ENCODE measurements at regions not wholly inside any gene's neighbourhood (a gene's known extent, or its start where the extent isn't known, plus 50 kb on each side); places are given as distances from the start of the nearest gene placed in this dataset.

- TF ChIP-seq, protein P1, sequence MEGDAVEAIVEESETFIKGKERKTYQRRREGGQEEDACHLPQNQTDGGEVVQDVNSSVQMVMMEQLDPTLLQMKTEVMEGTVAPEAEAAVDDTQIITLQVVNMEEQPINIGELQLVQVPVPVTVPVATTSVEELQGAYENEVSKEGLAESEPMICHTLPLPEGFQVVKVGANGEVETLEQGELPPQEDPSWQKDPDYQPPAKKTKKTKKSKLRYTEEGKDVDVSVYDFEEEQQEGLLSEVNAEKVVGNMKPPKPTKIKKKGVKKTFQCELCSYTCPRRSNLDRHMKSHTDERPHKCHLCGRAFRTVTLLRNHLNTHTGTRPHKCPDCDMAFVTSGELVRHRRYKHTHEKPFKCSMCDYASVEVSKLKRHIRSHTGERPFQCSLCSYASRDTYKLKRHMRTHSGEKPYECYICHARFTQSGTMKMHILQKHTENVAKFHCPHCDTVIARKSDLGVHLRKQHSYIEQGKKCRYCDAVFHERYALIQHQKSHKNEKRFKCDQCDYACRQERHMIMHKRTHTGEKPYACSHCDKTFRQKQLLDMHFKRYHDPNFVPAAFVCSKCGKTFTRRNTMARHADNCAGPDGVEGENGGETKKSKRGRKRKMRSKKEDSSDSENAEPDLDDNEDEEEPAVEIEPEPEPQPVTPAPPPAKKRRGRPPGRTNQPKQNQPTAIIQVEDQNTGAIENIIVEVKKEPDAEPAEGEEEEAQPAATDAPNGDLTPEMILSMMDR (conservative IDR thresholded peaks at IDR 0.05; ENCODE audit: control insufficient read depth, insufficient read depth, low read depth, low read length), result no peak
- no peak for DNase-seq (ENCODE audit: low read depth)
- H3K4me3 ChIP-seq (ENCODE audit: control insufficient read depth, low read depth, low read length), result no peak overlapping the region
Measured at GRCh38 chr10:132471484-132471883, 66.1 kb upstream of the INPP5A start.

DNA sequence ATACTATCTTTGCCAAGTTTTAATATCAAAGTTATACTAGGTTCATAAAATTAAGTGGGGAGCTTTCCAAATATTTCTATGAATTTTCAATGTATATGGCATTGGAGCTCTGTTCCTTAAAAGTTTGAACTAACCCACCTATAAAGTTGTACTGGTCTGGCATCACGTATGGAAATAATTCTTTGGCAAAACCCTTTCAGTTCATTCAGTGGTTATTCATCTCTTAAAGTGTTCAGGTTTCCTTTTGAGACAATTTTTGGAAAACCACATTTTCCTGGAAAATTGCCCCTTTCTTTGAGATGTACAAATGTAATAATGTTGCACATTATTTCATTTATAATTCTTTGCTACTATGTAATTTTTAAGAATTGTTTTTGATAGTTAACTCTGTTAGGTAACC is 62.5 kb upstream of the INPP5A start:
- TF ChIP-seq, protein P1 (conservative IDR thresholded peaks at IDR 0.05; ENCODE audit: control insufficient read depth, insufficient read depth, low read depth, low read length), result no peak
- DNase-seq (ENCODE audit: low read depth), result no peak
- H3K4me3 ChIP-seq (ENCODE audit: control insufficient read depth, low read depth, low read length), result no peak overlapping the region

- H3K4me3 ChIP-seq (ENCODE audit: control insufficient read depth, low read depth, low read length), result no peak overlapping the region
- no peak for DNase-seq (ENCODE audit: low read depth)
- TF ChIP-seq, protein P1 (conservative IDR thresholded peaks at IDR 0.05; ENCODE audit: control insufficient read depth, insufficient read depth, low read depth, low read length), result no peak
Measured at GRCh38 chr10:132476146-132477065, 61.2 kb upstream of the INPP5A start.

DNA sequence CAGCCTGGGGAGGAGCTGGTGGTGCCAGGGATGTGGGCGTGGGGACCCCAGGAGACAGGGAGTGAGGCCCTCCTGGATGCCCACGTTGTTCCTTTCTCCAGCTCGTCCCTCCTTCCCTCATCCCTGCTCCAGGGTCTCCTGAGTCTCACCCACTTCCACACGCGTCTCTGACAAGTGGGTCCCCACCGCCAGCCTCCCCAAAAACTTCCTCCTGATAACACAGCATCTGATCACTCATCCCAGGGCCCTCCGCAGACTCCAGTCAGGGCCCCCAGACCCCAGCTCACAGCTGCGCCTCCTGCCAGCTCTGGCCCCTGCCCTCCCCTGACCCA is 60.6 kb upstream of the INPP5A start:
- no peak for DNase-seq (ENCODE audit: low read depth)
- TF ChIP-seq, protein P1 (conservative IDR thresholded peaks at IDR 0.05; ENCODE audit: control insufficient read depth, insufficient read depth, low read depth, low read length), result no peak
- H3K4me3 ChIP-seq (ENCODE audit: control insufficient read depth, low read depth, low read length), result no peak overlapping the region

- TF ChIP-seq, protein P1 (conservative IDR thresholded peaks at IDR 0.05; ENCODE audit: control insufficient read depth, insufficient read depth, low read depth, low read length), result no peak
- no peak overlapping the region for H3K4me3 ChIP-seq (ENCODE audit: control insufficient read depth, low read depth, low read length)
- no peak for DNase-seq (ENCODE audit: low read depth)
Measured at GRCh38 chr10:132477398-132478340, 59.9 kb upstream of the INPP5A start.

DNA sequence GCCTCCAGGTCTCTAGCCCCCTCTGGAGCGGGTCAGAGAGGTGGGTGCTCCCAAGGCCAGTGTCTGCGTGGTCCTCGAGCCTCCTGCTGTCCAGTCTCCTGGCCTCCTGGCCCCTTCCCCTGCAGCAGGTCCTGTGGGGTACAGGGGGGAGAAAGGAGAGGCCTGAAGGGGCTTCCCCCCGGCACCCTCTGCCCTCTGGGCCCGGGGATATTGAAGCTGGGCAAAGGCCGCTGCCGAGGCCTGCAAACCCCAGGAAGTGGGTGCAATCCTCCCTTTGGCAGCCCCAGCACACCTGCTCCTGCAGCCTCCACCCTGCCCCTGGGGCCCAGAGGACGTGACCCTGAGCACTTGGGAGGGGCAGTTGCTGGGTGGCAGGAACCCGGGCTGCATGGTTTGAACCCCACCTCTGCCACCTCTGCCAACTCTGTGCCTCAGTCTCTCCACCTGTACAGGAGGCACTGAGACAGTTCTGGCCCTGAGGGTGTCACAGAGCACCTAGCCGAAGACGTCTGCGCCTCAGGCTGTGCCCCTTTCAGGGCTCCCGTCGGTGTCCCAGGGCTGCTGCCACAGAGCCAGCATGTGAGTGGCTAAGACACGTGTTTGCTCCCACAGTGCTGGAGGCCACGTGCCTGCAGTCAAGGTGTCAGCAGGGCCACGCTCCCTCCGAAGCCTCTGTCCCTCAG is 59.1 kb upstream of the INPP5A start:
- DNase-seq (ENCODE audit: low read depth), result no peak

More for the DNA sequence above, 59.1 kb upstream of the INPP5A start:
- H3K4me3 ChIP-seq (ENCODE audit: control insufficient read depth, low read depth, low read length), result no peak overlapping the region
- TF ChIP-seq, protein P1 (conservative IDR thresholded peaks at IDR 0.05; ENCODE audit: control insufficient read depth, insufficient read depth, low read depth, low read length), result no peak

All from fibroblast of mammary gland (primary cell).